GM12874 (cell line): ENCODE measurements at regions not wholly inside any gene's neighbourhood (a gene's known extent, or its start where the extent isn't known, plus 50 kb on each side); places are given as distances from the start of the nearest gene placed in this dataset.

Source experiments
- TF ChIP-seq, protein P1 (sequence below): IDR thresholded peaks from 2 replicates; pipeline ENCODE4 v1.5.1; 2011; ENCODE audit warnings: low read depth, mild to moderate bottlenecking, control low read depth, low read length, moderate library complexity; ENCODE audit not compliant: insufficient read depth

DNA sequence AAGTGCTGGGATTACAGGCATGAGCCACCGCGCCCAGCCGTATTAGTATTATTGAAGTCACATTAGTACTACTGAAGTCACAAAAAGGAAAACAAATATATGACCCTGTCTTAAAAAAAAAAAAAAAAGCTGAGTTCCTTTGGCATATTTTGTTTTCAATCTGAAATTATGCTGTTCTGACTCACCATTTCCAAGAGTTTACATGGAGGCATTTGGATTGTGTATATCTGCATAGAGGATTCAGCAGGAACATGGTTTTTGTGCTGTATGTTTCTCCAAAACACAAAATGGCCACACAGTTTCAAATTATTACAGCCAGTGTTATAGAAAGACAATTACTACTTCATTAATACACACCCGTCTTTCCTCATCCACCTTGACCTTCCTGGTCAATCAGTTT is 103.5 kb upstream of the TSC22D1 start:
- TF ChIP-seq, protein P1, sequence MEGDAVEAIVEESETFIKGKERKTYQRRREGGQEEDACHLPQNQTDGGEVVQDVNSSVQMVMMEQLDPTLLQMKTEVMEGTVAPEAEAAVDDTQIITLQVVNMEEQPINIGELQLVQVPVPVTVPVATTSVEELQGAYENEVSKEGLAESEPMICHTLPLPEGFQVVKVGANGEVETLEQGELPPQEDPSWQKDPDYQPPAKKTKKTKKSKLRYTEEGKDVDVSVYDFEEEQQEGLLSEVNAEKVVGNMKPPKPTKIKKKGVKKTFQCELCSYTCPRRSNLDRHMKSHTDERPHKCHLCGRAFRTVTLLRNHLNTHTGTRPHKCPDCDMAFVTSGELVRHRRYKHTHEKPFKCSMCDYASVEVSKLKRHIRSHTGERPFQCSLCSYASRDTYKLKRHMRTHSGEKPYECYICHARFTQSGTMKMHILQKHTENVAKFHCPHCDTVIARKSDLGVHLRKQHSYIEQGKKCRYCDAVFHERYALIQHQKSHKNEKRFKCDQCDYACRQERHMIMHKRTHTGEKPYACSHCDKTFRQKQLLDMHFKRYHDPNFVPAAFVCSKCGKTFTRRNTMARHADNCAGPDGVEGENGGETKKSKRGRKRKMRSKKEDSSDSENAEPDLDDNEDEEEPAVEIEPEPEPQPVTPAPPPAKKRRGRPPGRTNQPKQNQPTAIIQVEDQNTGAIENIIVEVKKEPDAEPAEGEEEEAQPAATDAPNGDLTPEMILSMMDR = no peak

DNA sequence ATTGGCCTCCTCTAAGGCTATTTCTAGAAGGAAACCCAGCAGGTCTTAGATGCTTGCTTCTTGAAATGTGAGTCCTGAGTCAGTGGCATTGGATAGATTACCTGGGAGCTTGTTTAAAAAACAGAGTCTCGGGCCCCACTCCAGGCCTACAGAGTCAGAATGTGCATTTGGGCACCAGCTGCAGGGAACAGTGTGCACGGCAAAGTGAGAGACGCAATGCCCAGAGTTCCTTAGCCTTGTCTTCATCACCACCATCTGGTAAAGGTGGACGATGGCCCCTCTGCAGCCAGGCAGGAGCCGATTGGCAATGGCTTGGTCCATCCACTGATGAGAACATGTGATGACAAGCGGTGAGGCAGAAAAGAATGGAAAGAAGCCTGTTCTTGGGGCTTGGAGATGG is 102.1 kb upstream of the TSC22D1 start:
- TF ChIP-seq, protein P1 = no peak

DNA sequence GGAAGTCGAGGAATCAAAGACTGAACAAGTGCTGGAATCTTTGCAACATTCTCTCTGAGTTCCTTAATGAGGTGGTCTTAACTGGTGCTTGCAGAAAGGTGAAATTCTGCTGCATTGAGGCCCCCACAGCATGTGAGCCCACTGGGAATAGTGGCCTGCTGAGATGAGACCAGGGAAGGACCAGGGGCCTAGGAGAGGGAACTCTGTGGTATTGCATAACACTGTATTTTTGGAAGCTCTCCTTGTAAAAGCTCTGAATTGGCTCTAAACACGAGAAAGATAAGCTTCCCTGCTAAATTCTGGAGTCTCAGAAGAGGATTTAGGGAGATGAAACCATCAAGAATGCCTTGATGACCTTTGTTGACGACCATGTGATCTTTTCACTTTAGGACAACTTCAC is 100.4 kb upstream of the TSC22D1 start:
- TF ChIP-seq, protein P1 = no peak

DNA sequence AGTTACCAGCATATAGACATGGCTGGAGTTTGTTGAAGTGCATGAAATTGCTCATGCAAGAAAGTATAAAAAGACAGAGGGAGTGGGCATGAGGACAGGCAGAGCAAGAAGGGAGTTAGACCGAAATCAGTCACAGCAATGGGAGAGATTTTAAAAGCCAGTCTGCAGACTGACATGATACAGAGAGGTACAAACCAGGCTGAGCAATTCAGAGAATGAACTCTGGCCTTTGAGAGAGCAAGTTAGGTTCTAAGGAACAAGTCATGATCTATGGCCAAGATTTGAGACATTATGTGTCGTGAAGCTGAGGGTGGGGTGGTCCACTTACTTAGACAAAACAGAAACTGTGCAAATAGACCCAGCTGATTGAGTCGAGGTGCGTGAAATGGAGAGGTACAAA is 93.4 kb upstream of the TSC22D1 start:
- TF ChIP-seq, protein P1 = no peak

DNA sequence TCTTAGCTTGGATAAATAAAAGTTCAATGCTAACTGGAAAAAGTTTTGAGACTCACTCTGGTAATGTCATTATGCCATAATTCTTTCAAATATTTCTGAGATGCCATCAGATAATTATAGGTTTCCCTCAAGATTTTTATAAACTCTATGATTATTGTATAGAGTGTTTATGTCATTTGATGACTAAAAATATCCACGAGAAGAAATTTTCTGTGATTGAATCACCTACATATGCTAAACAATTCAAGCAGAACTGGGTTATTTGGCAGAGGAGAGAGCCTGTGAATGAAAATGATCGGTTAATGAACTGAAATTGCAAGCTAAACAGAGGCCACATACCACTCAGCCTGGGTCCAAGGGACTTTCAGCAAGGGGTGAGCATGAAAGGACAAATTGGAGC is 92.6 kb upstream of the TSC22D1 start:
- TF ChIP-seq, protein P1 = no peak

DNA sequence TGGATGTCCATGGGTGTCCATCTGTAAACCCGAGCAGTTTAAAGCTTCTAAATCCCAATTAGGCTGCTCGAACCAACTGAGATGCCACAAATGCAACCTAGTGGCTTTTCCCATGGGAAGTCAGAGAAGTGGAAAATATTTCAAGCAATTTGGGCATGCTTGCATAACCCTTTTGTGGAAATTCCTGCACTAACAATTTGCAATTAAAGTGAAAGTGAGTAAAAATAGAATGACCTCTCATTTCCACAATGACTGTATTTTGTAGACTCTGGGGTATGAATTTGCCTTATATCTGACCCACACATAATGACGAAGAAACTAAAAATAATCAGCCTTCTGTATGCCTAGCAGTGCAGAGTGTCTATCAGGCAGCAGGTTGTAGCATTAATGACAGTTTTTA is 91.8 kb upstream of the TSC22D1 start:
- TF ChIP-seq, protein P1 = no peak

DNA sequence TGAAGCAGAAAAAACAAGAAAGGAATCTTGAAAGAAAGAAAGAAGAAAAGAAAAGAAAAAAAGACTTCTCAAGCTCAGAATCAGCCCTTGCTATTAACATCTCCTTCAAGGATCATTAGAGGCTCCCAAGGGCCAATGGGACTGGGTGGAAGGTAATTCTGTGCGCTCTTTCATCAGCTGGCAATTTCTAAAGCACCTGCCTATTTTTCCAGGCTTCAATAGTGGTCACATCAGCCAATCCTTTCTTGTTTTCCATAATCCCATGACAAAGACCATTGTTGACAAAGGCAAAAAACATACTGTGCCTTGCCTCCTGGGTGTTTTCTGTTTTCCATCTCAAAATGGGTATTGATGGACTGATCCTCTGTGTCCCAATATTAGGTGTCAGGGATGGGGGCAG is 88.2 kb upstream of the TSC22D1 start:
- TF ChIP-seq, protein P1 = no peak

DNA sequence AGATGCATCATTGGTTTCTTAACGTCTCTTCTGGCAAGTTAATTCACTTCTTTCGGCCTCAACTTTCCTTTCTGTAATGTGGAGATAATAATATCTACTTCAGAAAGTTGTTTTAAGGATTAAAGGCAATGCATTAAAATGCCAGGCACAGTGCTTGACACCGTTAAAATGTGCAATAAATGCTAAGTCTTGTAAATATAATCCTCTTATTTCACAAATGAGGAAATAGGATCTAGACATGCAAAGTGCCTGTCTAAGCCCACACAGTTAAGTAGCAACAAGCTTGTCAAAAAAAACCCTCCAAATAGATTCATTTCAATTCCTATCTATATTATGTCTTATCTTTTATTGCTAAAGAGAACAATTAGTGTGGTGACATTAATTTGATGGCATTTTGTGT is 86.4 kb upstream of the TSC22D1 start:
- TF ChIP-seq, protein P1 = no peak
